22Rv1 (cell line): ENCODE measurements at regions not wholly inside any gene's neighbourhood (a gene's known extent, or its start where the extent isn't known, plus 50 kb on each side); places are given as distances from the start of the nearest gene placed in this dataset.
"Not testable (repeated sequence)": the region's sequence is repeated elsewhere in the genome, so short reads cannot be mapped to it uniquely, and the experiment has no call there.

Source experiments
- H3K27ac ChIP-seq: fragments of 450-650 bp; 2 replicates; pipeline ENCODE4 v1.5.1; 2017
- ZFX ChIP-seq: fragments of 450-650 bp; IDR thresholded peaks from 2 replicates; pipeline ENCODE4 v1.6.1; 2017; ENCODE audit warnings: antibody characterized with exemption, borderline replicate concordance
- TF ChIP-seq, protein P1 (sequence below): fragments of 450-650 bp; IDR thresholded peaks from 2 replicates; pipeline ENCODE4 v1.5.1; 2017; ENCODE audit warnings: mild to moderate bottlenecking

- no peak overlapping the region for H3K27ac ChIP-seq
- TF ChIP-seq, protein P1, sequence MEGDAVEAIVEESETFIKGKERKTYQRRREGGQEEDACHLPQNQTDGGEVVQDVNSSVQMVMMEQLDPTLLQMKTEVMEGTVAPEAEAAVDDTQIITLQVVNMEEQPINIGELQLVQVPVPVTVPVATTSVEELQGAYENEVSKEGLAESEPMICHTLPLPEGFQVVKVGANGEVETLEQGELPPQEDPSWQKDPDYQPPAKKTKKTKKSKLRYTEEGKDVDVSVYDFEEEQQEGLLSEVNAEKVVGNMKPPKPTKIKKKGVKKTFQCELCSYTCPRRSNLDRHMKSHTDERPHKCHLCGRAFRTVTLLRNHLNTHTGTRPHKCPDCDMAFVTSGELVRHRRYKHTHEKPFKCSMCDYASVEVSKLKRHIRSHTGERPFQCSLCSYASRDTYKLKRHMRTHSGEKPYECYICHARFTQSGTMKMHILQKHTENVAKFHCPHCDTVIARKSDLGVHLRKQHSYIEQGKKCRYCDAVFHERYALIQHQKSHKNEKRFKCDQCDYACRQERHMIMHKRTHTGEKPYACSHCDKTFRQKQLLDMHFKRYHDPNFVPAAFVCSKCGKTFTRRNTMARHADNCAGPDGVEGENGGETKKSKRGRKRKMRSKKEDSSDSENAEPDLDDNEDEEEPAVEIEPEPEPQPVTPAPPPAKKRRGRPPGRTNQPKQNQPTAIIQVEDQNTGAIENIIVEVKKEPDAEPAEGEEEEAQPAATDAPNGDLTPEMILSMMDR, result no peak
- TF ChIP-seq ZFX, result no peak
Observed at GRCh38 chr6:94953867-94954631, 623.3 kb upstream of the MANEA start.

- TF ChIP-seq, protein P1, result no peak
- no peak for TF ChIP-seq ZFX
- no peak overlapping the region for H3K27ac ChIP-seq
Observed at GRCh38 chr6:94955156-94955555, 622.2 kb upstream of the MANEA start.

DNA sequence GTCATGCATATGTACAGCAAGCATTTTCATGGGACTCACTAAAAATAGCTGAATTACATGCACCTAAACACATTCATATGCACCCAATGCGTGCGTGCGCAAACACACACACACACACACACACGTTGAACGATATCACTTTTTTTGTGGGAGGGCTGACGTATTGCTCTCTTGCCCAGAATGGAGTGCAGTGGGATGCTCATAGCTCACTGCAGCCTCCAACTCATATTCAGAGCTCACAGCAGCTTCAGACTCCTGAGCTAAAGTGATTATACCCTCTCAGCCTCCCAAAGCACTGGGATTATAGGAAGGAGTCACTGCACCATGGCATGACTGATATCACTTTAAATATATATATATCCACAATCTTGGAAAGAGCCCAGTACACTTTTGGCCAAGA lies 620.4 kb upstream of the MANEA start:
- no peak overlapping the region for H3K27ac ChIP-seq
- TF ChIP-seq ZFX, result no peak

GRCh38 chr6:94964703-94965102 lies 612.6 kb upstream of the MANEA start:
- not testable (repeated sequence) for H3K27ac ChIP-seq

DNA sequence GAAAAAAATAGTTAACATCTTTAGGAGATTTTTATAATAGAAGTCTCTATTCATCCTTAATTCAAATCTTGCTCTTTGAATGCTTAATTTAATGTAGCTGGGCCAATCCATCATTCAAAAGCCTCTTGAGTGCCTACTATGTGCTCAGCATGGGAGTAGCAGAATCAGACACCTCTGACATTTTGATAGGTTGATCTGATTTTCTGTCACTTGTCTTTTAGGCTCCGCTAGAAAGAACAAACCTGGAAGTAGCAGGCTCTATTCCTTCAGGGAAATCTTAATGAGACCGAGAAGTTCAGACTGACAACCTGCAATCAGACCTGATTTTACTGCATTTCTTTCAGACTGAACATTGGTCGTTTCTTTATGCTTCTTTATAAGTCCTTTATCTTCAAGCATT lies 588.6 kb upstream of the MANEA start:
- TF ChIP-seq ZFX, result no peak
- TF ChIP-seq, protein P1, result no peak

GRCh38 chr6:95017922-95018321 lies 559.4 kb upstream of the MANEA start:
- 0 out of 2 replicates have a peak overlapping the region, but pooled peaks have one; percentile 1 for H3K27ac ChIP-seq
- TF ChIP-seq ZFX, result no peak
- TF ChIP-seq, protein P1, result no peak

More for the DNA sequence above, 588.6 kb upstream of the MANEA start:
- no peak overlapping the region for H3K27ac ChIP-seq
